HEK293 (cell line): ENCODE measurements at regions not wholly inside any gene's neighbourhood (a gene's known extent, or its start where the extent isn't known, plus 50 kb on each side); places are given as distances from the start of the nearest gene placed in this dataset.

Source experiments
- CTCF ChIA-PET: fragments of 350-600 bp; formaldehyde crosslinking; extraction: SDS; loops from one replicate; lab custom pipeline; 2021; ENCODE audit warnings: antibody characterized with exemption; lab: Yijun Ruan, JAX
- POLR2A ChIA-PET: fragments of 300-600 bp; formaldehyde crosslinking; extraction: SDS; loops from one replicate; lab custom pipeline; 2020; ENCODE audit warnings: antibody characterized with exemption, inconsistent platforms; lab: Yijun Ruan, JAX
- H3K27ac ChIP-seq: fragments of 200-500 bp; sonication (Bioruptor generic); 2 replicates; pipeline ENCODE4 v1.5.1; 2014; ENCODE audit warnings: low read depth, low read length, control low read depth, inconsistent platforms; ENCODE audit errors: extremely low read depth
- H3K36me3 ChIP-seq, 2 experiments: fragments of 200-500 bp in 1 of 2; sonication (Bioruptor generic) in 1 of 2; 1 replicate in 1 of 2; 2 replicates in 1 of 2; pipeline ENCODE4 v1.5.1; 2014 to 2017; ENCODE audit warnings: inconsistent platforms in 2 of 2, low read length in 2 of 2; ENCODE audit not compliant: control insufficient read depth in 2 of 2, insufficient read depth in 1 of 2
- H3K4me1 ChIP-seq: fragments of 200-500 bp; sonication (Bioruptor generic); 2 replicates; pipeline ENCODE4 v1.5.1; 2014; ENCODE audit warnings: mild to moderate bottlenecking, low read length, inconsistent platforms; ENCODE audit not compliant: control insufficient read depth, insufficient read depth
- H3K4me3 ChIP-seq: 2 replicates; pipeline ENCODE4 v1.5.1; 2011; ENCODE audit warnings: low read depth, mild to moderate bottlenecking, control low read depth, low read length, moderate library complexity
- H3K9me3 ChIP-seq: fragments of 200-500 bp; sonication (Bioruptor generic); 2 replicates; pipeline ENCODE4 v1.5.1; 2014; ENCODE audit warnings: low read depth, low read length, inconsistent platforms; ENCODE audit not compliant: control insufficient read depth, insufficient read depth
- BCL6B ChIP-seq: fragments of 450-650 bp; formaldehyde crosslinking; IDR thresholded peaks from 2 replicates; pipeline ENCODE4 v1.5.1; 2017; ENCODE audit warnings: missing biosample characterization, missing genetic modification characterization
- EGR2 ChIP-seq: fragments of 450-650 bp; formaldehyde crosslinking; IDR thresholded peaks from 2 replicates; pipeline ENCODE4 v1.5.1; 2016; ENCODE audit warnings: low read depth, missing biosample characterization, missing genetic modification characterization
- KLF7 ChIP-seq: fragments of 450-650 bp; formaldehyde crosslinking; IDR thresholded peaks from 2 replicates; pipeline ENCODE4 v1.5.1; 2016; ENCODE audit warnings: missing biosample characterization, missing genetic modification characterization, borderline replicate concordance
- MYNN ChIP-seq: fragments of 450-650 bp; formaldehyde crosslinking; IDR thresholded peaks from 2 replicates; pipeline ENCODE4 v1.5.1; 2016; ENCODE audit warnings: missing biosample characterization, missing genetic modification characterization, borderline replicate concordance
- PRDM1 ChIP-seq: fragments of 450-650 bp; formaldehyde crosslinking; IDR thresholded peaks from 2 replicates; pipeline ENCODE4; 2016; ENCODE audit warnings: missing biosample characterization, missing genetic modification characterization
- RBAK ChIP-seq: fragments of 450-650 bp; formaldehyde crosslinking; IDR thresholded peaks from 2 replicates; pipeline ENCODE4 v1.5.1; 2016; ENCODE audit warnings: missing biosample characterization, missing genetic modification characterization
- REST ChIP-seq: fragments of 450-650 bp; formaldehyde crosslinking; IDR thresholded peaks from 2 replicates; pipeline ENCODE4 v1.5.1; 2016; ENCODE audit warnings: missing biosample characterization, missing genetic modification characterization
- SP7 ChIP-seq: fragments of 450-650 bp; formaldehyde crosslinking; IDR thresholded peaks from 2 replicates; pipeline ENCODE4 v1.5.1; 2016; ENCODE audit warnings: missing biosample characterization, missing genetic modification characterization
- YY1 ChIP-seq: fragments of 450-650 bp; formaldehyde crosslinking; IDR thresholded peaks from 2 replicates; pipeline ENCODE4 v1.5.1; 2018; ENCODE audit warnings: missing biosample characterization, missing genetic modification characterization
- ZBTB10 ChIP-seq: fragments of 450-650 bp; formaldehyde crosslinking; IDR thresholded peaks from 2 replicates; pipeline ENCODE4 v1.5.1; 2016; ENCODE audit warnings: missing biosample characterization, missing genetic modification characterization
- ZBTB8A ChIP-seq: fragments of 450-650 bp; formaldehyde crosslinking; IDR thresholded peaks from 2 replicates; pipeline ENCODE4 v1.5.1; 2016; ENCODE audit warnings: missing biosample characterization, missing genetic modification characterization
- ZFHX2 ChIP-seq: fragments of 450-650 bp; formaldehyde crosslinking; conservative IDR thresholded peaks from 2 replicates; pipeline ENCODE4 v1.5.1; 2016; ENCODE audit warnings: missing biosample characterization, missing genetic modification characterization
- ZNF140 ChIP-seq: fragments of 450-650 bp; formaldehyde crosslinking; IDR thresholded peaks from 2 replicates; pipeline ENCODE4 v1.5.1; 2016; ENCODE audit warnings: missing biosample characterization, missing genetic modification characterization
- ZNF292 ChIP-seq: fragments of 450-650 bp; formaldehyde crosslinking; IDR thresholded peaks from 2 replicates; pipeline ENCODE4 v1.5.1; 2016; ENCODE audit warnings: low read depth, missing biosample characterization, missing genetic modification characterization, borderline replicate concordance
- ZNF341 ChIP-seq: fragments of 450-650 bp; formaldehyde crosslinking; IDR thresholded peaks from 2 replicates; pipeline ENCODE4; 2016; ENCODE audit warnings: low read depth, missing biosample characterization, missing genetic modification characterization
- ZNF530 ChIP-seq: fragments of 450-650 bp; formaldehyde crosslinking; IDR thresholded peaks from 2 replicates; pipeline ENCODE4 v1.5.1; 2016; ENCODE audit warnings: low read depth, missing biosample characterization, missing genetic modification characterization
- ZNF660 ChIP-seq: fragments of 450-650 bp; IDR thresholded peaks from 2 replicates; pipeline ENCODE4 v1.5.1; 2018; ENCODE audit warnings: missing biosample characterization, mild to moderate bottlenecking, missing genetic modification characterization
- ZNF704 ChIP-seq: fragments of 450-650 bp; formaldehyde crosslinking; IDR thresholded peaks from 2 replicates; pipeline ENCODE4 v1.5.1; 2016; ENCODE audit warnings: missing biosample characterization, missing genetic modification characterization
- ZNF76 ChIP-seq: fragments of 450-650 bp; formaldehyde crosslinking; IDR thresholded peaks from 2 replicates; pipeline ENCODE4; 2016; ENCODE audit warnings: low read depth, missing biosample characterization, missing genetic modification characterization, borderline replicate concordance
- ZNF792 ChIP-seq: fragments of 450-650 bp; formaldehyde crosslinking; IDR thresholded peaks from 2 replicates; pipeline ENCODE4 v1.5.1; 2016; ENCODE audit warnings: missing biosample characterization, missing genetic modification characterization
- ZSCAN16 ChIP-seq: fragments of 450-650 bp; formaldehyde crosslinking; IDR thresholded peaks from 2 replicates; pipeline ENCODE4 v1.5.1; 2016; ENCODE audit warnings: missing biosample characterization, missing genetic modification characterization

GRCh38 chr3:160099834-160100233 lies 111.2 kb downstream of the IL12A start:
- CTCF ChIA-PET: interaction anchor here (1.3 kb wide), 1 partner anchor 34 kb away, joined by 3 read pairs; no protein-coding TSS in a partner anchor
- Histone ChIP-seq H3K4me1 (no peaks in the 10 kb centered on the region), H3K4me3 (no peak overlapping the region), H3K36me3 (no peaks in the 10 kb centered on the region)
- no peak for TF ChIP-seq PRDM1 (tag by site-specific recombination)
- TF ChIP-seq, all 188 proteins: peak for 0
- H3K27ac ChIP-seq: no peak overlapping the region
- POLR2A ChIA-PET: no interaction called here
- H3K9me3 ChIP-seq: no peaks in the 10 kb centered on the region

- CTCF ChIA-PET: no interaction called here
- H3K4me1 ChIP-seq: no peaks in the 10 kb centered on the region
- POLR2A ChIA-PET: no interaction called here
- no peaks in the 10 kb centered on the region for H3K36me3 ChIP-seq
- TF ChIP-seq REST (tag by site-specific recombination): no peak
- TF ChIP-seq RBAK (tag by site-specific recombination): no peak
- no peak for TF ChIP-seq ZNF792
- no peak for TF ChIP-seq ZNF341 (tag by site-specific recombination)
- no peak for TF ChIP-seq BCL6B (tag by site-specific recombination)
- no peak for TF ChIP-seq KLF7 (tag by site-specific recombination)
- no peak for TF ChIP-seq ZNF140 (tag by site-specific recombination)
- no peak for TF ChIP-seq ZNF530 (tag by site-specific recombination)
- TF ChIP-seq MYNN (tag by site-specific recombination): no peak
- TF ChIP-seq ZSCAN16 (tag by site-specific recombination): no peak
- no peak for TF ChIP-seq YY1
- no peak for TF ChIP-seq ZNF704 (tag by site-specific recombination)
- TF ChIP-seq ZBTB8A (tag by site-specific recombination): no peak
- no peak for TF ChIP-seq SP7 (tag by site-specific recombination)
- no peak for TF ChIP-seq ZFHX2 (tag by site-specific recombination)
- no peak for TF ChIP-seq ZNF292
- no peak for TF ChIP-seq ZNF76 (tag by site-specific recombination)
- TF ChIP-seq ZNF660 (tag by site-specific recombination): no peak
- TF ChIP-seq ZBTB10 (tag by site-specific recombination): no peak
- TF ChIP-seq EGR2 (tag by site-specific recombination): no peak
- no peaks in the 10 kb centered on the region for H3K9me3 ChIP-seq
- no peak overlapping the region for H3K27ac ChIP-seq
- H3K4me3 ChIP-seq: no peak overlapping the region
These were observed 112.0 kb downstream of the IL12A start for GRCh38 chr3:160100610-160101009.
